ENCODE measurements at regions not wholly inside any gene's neighbourhood (a gene's known extent, or its start where the extent isn't known, plus 50 kb on each side); places are given as distances from the start of the nearest gene placed in this dataset.

DNA sequence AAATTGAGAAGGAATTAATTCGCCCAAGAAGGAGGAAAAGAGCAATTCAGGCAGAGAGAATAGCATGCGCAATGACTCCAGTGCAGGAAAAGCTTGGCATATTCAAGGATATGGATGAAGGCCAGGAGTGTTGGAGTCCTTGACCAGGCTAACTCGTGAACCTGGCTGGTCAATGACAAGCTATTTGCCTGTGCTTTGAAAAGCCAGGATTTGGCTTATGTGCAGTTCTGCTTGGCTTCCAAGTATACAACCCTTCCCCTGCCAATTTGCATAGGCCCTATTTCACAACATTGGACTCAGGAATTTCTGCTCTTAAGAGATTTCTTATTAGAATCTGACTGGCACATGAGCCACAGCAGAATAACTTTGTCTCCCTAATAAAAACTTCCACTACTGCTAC, 72.3 kb upstream of the SP8 start:
- TF ChIP-seq RCOR1 (IDR thresholded peaks at IDR 0.05; ENCODE audit: insufficient replicate concordance, low read length) (no peak), MXI1 (IDR thresholded peaks at IDR 0.05; ENCODE audit: borderline replicate concordance, low read depth, low read length) (no peak), NFE2L2 (IDR thresholded peaks at IDR 0.05; ENCODE audit: low read depth, low read length) (no peak), POLR2A (IDR thresholded peaks at IDR 0.05; ENCODE audit: low read depth, low read length) (no peak), MAFK (IDR thresholded peaks at IDR 0.05; ENCODE audit: low read depth, low read length) (no peak), MAZ (IDR thresholded peaks at IDR 0.05; ENCODE audit: borderline replicate concordance, low read depth, low read length) (no peak)
- H3K14ac ChIP-seq (replicated peaks; ENCODE audit: low read depth, low read length): no peak overlapping the region
- H3K23ac ChIP-seq (ENCODE audit: low read depth, low read length): no peak overlapping the region
- H3K79me1 ChIP-seq (ENCODE audit: low read depth in 1 of 2, low read length in 2 of 2): no peaks in the 10 kb centered on the region
- no peak overlapping the region for H2BK15ac ChIP-seq (ENCODE audit: low read depth, low read length)
- H4K8ac ChIP-seq (ENCODE audit: low read depth in 2 of 2, low read length in 2 of 2): no peak overlapping the region
- H3K9me1 ChIP-seq (ENCODE audit: insufficient read depth, low read length): no peaks in the 10 kb centered on the region
- no peak overlapping the region for H3K56ac ChIP-seq (ENCODE audit: extremely low read depth, insufficient read depth, low read length)
- H3K18ac ChIP-seq (ENCODE audit: low read depth, low read length): no peak overlapping the region
- no peaks in the 10 kb centered on the region for H3K27me3 ChIP-seq (ENCODE audit: control insufficient read depth, insufficient read depth, low read length)
- H3K27ac ChIP-seq (ENCODE audit: insufficient read depth, low read length): no peak overlapping the region
- no peak overlapping the region for H3K9ac ChIP-seq (ENCODE audit: low read depth, low read length)
- H3K9me3 ChIP-seq (ENCODE audit: control insufficient read depth, insufficient read depth, low read length): peaks cover 5% of the 10 kb centered on the region
- CTCF ChIA-PET: no interaction called here
- H2BK5ac ChIP-seq (ENCODE audit: low read depth, low read length, poor library complexity, severe bottlenecking): no peak overlapping the region
- H2BK20ac ChIP-seq (ENCODE audit: low read depth, low read length): no peak overlapping the region
- no peak overlapping the region for H2AK5ac ChIP-seq (ENCODE audit: low read depth, low read length)
- WGBS, 2 experiments (ENCODE audit: extremely low coverage in 2 of 2, insufficient read length in 1 of 2): no CpG with 5 or more reads among the region's 3 CpGs
- H2AFZ ChIP-seq (replicated peaks; ENCODE audit: low read length, poor library complexity): no peak overlapping the region
- no peaks in the 10 kb centered on the region for H4K20me1 ChIP-seq (ENCODE audit: insufficient read depth, low read length)
- H4K5ac ChIP-seq (ENCODE audit: low read depth, low read length): no peak overlapping the region
- DNase-seq (no peak), ATAC-seq (ENCODE audit: low read depth) (no peak)
- intact Hi-C loops (cut with micrococcal nuclease) (no loop called here), in situ Hi-C loops (cut with MboI; ENCODE audit: low sequenced_read_pairs) (no loop called here), dilution Hi-C loops (cut with HindIII; ENCODE audit: low sequenced_read_pairs, unreplicated experiment) (no loop called here)
- POLR2A ChIA-PET (ENCODE audit: unreplicated experiment): no interaction called here
- no TSS peak for BruUV-seq (replicated peaks)
- H3K4ac ChIP-seq (ENCODE audit: low read depth, low read length): no peak overlapping the region
- H4K91ac ChIP-seq (ENCODE audit: insufficient read depth, low read depth, low read length): no peak overlapping the region
- H2AK9ac ChIP-seq (replicated peaks; ENCODE audit: low read depth, low read length, poor library complexity): no peak overlapping the region
- no peaks in the 10 kb centered on the region for H3K4me1 ChIP-seq (ENCODE audit: control insufficient read depth, insufficient read depth, low read length)
- H3K36me3 ChIP-seq (ENCODE audit: control insufficient read depth, insufficient read depth, low read length): no peaks in the 10 kb centered on the region
- H2BK120ac ChIP-seq (ENCODE audit: low read depth, low read length): no peak overlapping the region
- H3K4me2 ChIP-seq (ENCODE audit: low read depth, low read length): no peak overlapping the region
- H3K4me3 ChIP-seq (ENCODE audit: insufficient read depth, low read depth, low read length): no peak overlapping the region
